Prostate gland (tissue), 2 donors: ENCODE measurements at regions not wholly inside any gene's neighbourhood (a gene's known extent, or its start where the extent isn't known, plus 50 kb on each side); places are given as distances from the start of the nearest gene placed in this dataset.

Experiments
- POLR2A ChIP-seq: fragments of 450-650 bp; IDR thresholded peaks from one replicate; pipeline ENCODE4 v1.6.1; 2016; ENCODE audit warnings: antibody characterized with exemption, mild to moderate bottlenecking
- POLR2AphosphoS5 ChIP-seq: sonication (generic); formaldehyde crosslinking; IDR thresholded peaks from one replicate; pipeline ENCODE4 v1.6.1; 2017; ENCODE audit warnings: antibody characterized with exemption
- TF ChIP-seq, protein P1 (sequence below), 4 experiments: fragments of 200-600 bp in 2 of 4; fragments of 450-650 bp in 2 of 4; sonication (generic) in 2 of 4; IDR thresholded peaks; 1 replicate in 3 of 4; 2 replicates in 1 of 4; pipeline ENCODE4 v1.5.1; 2016 to 2019; ENCODE audit warnings: antibody characterized with exemption in 4 of 4, mild to moderate bottlenecking in 2 of 4, moderate library complexity in 2 of 4

DNA sequence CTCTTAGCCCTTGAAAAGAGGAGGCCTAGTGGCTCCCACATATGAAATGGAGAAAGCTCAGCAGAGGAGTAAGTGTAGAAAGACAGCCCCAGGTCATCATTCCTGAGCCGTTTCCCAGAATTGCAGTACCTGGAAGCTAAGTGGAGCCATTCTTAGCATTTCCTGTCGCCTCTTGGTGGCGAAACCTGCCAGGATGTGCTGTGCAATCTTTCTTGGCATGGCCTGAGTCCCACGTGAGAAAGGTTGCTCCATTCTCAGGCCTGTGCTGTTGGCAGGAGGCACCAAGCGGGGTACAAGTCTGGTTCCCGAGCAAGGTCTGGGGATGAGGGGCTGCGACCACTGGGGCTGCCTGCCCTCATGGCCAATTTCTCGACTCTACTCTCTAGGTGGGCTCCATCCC is 207.2 kb upstream of the TPM1 start:
- TF ChIP-seq, protein P1, sequence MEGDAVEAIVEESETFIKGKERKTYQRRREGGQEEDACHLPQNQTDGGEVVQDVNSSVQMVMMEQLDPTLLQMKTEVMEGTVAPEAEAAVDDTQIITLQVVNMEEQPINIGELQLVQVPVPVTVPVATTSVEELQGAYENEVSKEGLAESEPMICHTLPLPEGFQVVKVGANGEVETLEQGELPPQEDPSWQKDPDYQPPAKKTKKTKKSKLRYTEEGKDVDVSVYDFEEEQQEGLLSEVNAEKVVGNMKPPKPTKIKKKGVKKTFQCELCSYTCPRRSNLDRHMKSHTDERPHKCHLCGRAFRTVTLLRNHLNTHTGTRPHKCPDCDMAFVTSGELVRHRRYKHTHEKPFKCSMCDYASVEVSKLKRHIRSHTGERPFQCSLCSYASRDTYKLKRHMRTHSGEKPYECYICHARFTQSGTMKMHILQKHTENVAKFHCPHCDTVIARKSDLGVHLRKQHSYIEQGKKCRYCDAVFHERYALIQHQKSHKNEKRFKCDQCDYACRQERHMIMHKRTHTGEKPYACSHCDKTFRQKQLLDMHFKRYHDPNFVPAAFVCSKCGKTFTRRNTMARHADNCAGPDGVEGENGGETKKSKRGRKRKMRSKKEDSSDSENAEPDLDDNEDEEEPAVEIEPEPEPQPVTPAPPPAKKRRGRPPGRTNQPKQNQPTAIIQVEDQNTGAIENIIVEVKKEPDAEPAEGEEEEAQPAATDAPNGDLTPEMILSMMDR (IDR thresholded peaks at IDR 0.05): no peak
- TF ChIP-seq POLR2A: no peak
- TF ChIP-seq POLR2AphosphoS5: no peak
